GM23248 (cell line): ENCODE measurements at regions not wholly inside any gene's neighbourhood (a gene's known extent, or its start where the extent isn't known, plus 50 kb on each side); places are given as distances from the start of the nearest gene placed in this dataset.

ENCODE experiments used
- DNase-seq: peaks from one replicate; pipeline ENCODE4 v3.0.0-alpha.2; 2015
- H2AFZ ChIP-seq: fragments of 200-600 bp; sonication (generic); 2 replicates; pipeline ENCODE4 v1.6.1; 2016; ENCODE audit warnings: antibody characterized with exemption
- H3F3A ChIP-seq: fragments of 200-600 bp; sonication (generic); 2 replicates; pipeline ENCODE4 v1.6.1; 2016; ENCODE audit warnings: mild to moderate bottlenecking, antibody characterized with exemption, mixed run types; ENCODE audit not compliant: insufficient read depth
- H3K27ac ChIP-seq: fragments of 200-600 bp; sonication (generic); 2 replicates; pipeline ENCODE4 v1.5.1; 2016; ENCODE audit warnings: mild to moderate bottlenecking
- H3K27me3 ChIP-seq: fragments of 200-600 bp; sonication (generic); replicated peaks from 2 replicates; pipeline ENCODE4 v1.6.1; 2016; ENCODE audit warnings: mild to moderate bottlenecking; ENCODE audit not compliant: insufficient read depth
- H3K36me3 ChIP-seq: fragments of 200-600 bp; sonication (generic); 2 replicates; pipeline ENCODE4 v1.6.1; 2016; ENCODE audit warnings: low read depth, mild to moderate bottlenecking
- H3K4me1 ChIP-seq: fragments of 200-600 bp; sonication (generic); 2 replicates; pipeline ENCODE4 v1.6.1; 2016; ENCODE audit warnings: mild to moderate bottlenecking; ENCODE audit not compliant: insufficient read depth
- H3K4me2 ChIP-seq: fragments of 200-600 bp; sonication (generic); one replicate; pipeline ENCODE4 v1.6.1; 2016; ENCODE audit warnings: mild to moderate bottlenecking; ENCODE audit not compliant: unreplicated experiment
- H3K4me3 ChIP-seq: fragments of 200-600 bp; sonication (generic); 2 replicates; pipeline ENCODE4 v1.5.1; 2016; ENCODE audit warnings: mild to moderate bottlenecking
- H3K79me2 ChIP-seq: fragments of 200-600 bp; sonication (generic); 2 replicates; pipeline ENCODE4 v1.6.1; 2016; ENCODE audit warnings: mild to moderate bottlenecking; ENCODE audit not compliant: insufficient read depth
- H3K9ac ChIP-seq: fragments of 200-600 bp; sonication (generic); 2 replicates; pipeline ENCODE4 v1.6.1; 2016; ENCODE audit warnings: mild to moderate bottlenecking
- H3K9me2 ChIP-seq: fragments of 200-600 bp; sonication (generic); 2 replicates; pipeline ENCODE4 v1.6.1; 2016; ENCODE audit warnings: mixed run types, mild to moderate bottlenecking, moderate library complexity; ENCODE audit not compliant: insufficient read depth
- H3K9me3 ChIP-seq: fragments of 200-600 bp; sonication (generic); one replicate; pipeline ENCODE4 v1.6.1; 2017; ENCODE audit warnings: low read depth
- H4K20me1 ChIP-seq: fragments of 200-600 bp; sonication (generic); 2 replicates; pipeline ENCODE4 v1.6.0; 2016; ENCODE audit not compliant: insufficient read depth
- EZH2 ChIP-seq: fragments of 200-600 bp; sonication (generic); IDR thresholded peaks from 2 replicates; pipeline ENCODE4 v1.6.1; 2018; ENCODE audit warnings: antibody characterized with exemption, mild to moderate bottlenecking; ENCODE audit not compliant: insufficient read depth, poor library complexity, severe bottlenecking
- EZH2phosphoT487 ChIP-seq: fragments of 200-600 bp; sonication (generic); IDR thresholded peaks from 2 replicates; pipeline ENCODE4 v1.6.1; 2018; ENCODE audit warnings: antibody characterized with exemption, moderate library complexity, mild to moderate bottlenecking, low read depth; ENCODE audit not compliant: insufficient read depth
- WGBS, 2 experiments: methylation state at CpG; one replicate each; pipeline ENCODE4 v1.1.6; 2015 to 2017; ENCODE audit warnings: low lambda C conversion rate in 2 of 2, low coverage in 1 of 2; ENCODE audit errors: missing lambda C conversion rate in 2 of 2; 5-methylcytosine and 5-hydroxymethylcytosine counted together
- in situ Hi-C: fragments of 300-500 bp; cut with MboI; formaldehyde crosslinking; loops from 2 replicates; pipeline ENCODE4 v1.15.0; 2020

DNA sequence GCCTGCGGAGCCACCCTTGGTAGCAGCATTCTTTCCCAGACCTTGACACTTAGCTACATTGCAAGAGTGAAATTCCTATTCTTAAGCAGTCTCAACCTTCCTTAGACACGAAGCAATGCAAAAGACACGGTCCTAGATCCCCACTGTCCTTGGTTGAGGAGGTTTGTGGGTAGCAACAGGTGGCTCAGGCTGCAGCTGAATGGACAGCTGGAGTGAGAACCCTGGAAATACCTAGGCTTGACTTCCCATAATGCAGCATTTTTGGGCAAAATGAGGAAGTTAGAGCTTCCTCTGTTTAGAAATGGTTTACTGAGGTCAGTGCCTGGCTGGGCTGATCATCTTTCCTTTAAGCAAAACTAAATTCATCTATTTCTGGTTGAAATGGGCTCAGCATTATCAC is 296.6 kb downstream of the RFC3 start:
- H3K27me3 ChIP-seq: no peaks in the 10 kb centered on the region
- no peaks in the 10 kb centered on the region for H3K4me1 ChIP-seq
- no peaks in the 10 kb centered on the region for H3K9me2 ChIP-seq
- H3K9ac ChIP-seq: no peak overlapping the region
- 50 to 51% methylated on average over 3 of the region's 3 CpGs for WGBS, 2 experiments
- no peak overlapping the region for H3K27ac ChIP-seq
- H4K20me1 ChIP-seq: no peaks in the 10 kb centered on the region
- no peak for TF ChIP-seq EZH2
- no peak for TF ChIP-seq EZH2phosphoT487
- no peak for DNase-seq
- in situ Hi-C loops: no loop called here
- H3K79me2 ChIP-seq: no peaks in the 10 kb centered on the region
- no peak overlapping the region for H3K4me3 ChIP-seq
- no peaks in the 10 kb centered on the region for H3K36me3 ChIP-seq
- no peak overlapping the region for H2AFZ ChIP-seq
- no peaks in the 10 kb centered on the region for H3F3A ChIP-seq
- H3K4me2 ChIP-seq: no peak overlapping the region
- H3K9me3 ChIP-seq: no peaks in the 10 kb centered on the region

DNA sequence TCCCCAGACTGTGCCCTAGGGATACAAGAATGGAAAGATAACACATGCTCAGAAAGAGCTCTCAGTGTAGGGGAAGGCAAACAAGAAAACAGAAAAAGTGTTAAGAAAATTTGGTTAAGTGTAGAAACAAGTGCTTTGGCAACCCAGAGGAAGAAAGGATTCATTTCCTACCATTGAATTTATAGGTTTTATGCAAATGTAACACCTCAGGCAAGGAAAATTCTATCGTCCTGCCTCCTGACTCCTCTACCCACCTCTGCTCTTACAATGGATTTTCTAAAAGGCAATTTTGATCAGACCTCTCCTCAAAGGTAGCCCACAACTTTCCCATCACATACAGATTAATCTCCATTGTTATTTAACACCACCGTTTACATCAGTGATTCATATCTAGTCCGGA is 298.7 kb downstream of the RFC3 start:
- no peak for TF ChIP-seq EZH2
- H3F3A ChIP-seq: no peaks in the 10 kb centered on the region
- no peaks in the 10 kb centered on the region for H3K27me3 ChIP-seq
- in situ Hi-C loops: no loop called here
- no peaks in the 10 kb centered on the region for H3K79me2 ChIP-seq
- no peak for DNase-seq
- no peaks in the 10 kb centered on the region for H3K9me3 ChIP-seq
- no peak overlapping the region for H3K27ac ChIP-seq
- 72 to 77% methylated on average over 3 of the region's 3 CpGs for WGBS, 2 experiments
- no peaks in the 10 kb centered on the region for H3K4me1 ChIP-seq
- H2AFZ ChIP-seq: no peak overlapping the region
- H3K4me3 ChIP-seq: no peak overlapping the region
- H3K9ac ChIP-seq: no peak overlapping the region
- no peaks in the 10 kb centered on the region for H3K9me2 ChIP-seq
- no peaks in the 10 kb centered on the region for H3K36me3 ChIP-seq
- H3K4me2 ChIP-seq: no peak overlapping the region
- no peaks in the 10 kb centered on the region for H4K20me1 ChIP-seq

DNA sequence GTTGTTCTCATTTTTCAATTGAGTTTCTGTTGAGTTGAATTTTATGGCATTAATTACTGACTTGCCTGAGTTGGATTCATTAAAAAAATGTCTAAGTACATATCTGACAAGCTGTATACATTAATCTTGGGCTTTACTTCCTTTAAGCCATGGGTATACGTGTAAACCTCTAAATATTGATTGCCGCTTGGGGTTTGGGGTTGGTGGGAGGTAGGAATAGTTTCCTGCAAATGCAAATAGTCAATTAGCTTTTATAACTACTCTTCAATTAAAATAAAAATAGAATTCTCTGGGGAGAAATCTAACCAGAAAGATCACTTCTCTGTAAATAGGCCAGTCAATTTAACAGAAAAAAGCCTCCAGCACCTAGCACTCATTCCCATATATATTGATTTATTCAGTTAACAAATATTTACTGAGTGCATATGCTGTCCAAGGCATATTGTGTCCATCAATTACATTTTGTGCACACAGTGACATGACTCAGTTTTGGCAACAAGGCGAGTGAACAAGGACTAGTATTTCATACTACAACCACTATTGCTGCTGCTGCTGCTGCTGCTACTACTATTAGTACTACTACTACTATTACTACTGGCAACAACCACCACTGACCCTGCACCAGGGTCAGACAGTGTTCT is 306.8 kb downstream of the RFC3 start:
- Histone ChIP-seq H3K79me2 (no peaks in the 10 kb centered on the region), H3K27me3 (no peaks in the 10 kb centered on the region), H4K20me1 (no peaks in the 10 kb centered on the region), H3F3A (no peaks in the 10 kb centered on the region), H3K4me2 (no peak overlapping the region), H3K4me1 (no peaks in the 10 kb centered on the region), H3K9me2 (no peaks in the 10 kb centered on the region), H2AFZ (no peak overlapping the region), H3K27ac (no peak overlapping the region), H3K36me3 (no peaks in the 10 kb centered on the region), H3K4me3 (no peak overlapping the region), H3K9ac (no peak overlapping the region), H3K9me3 (no peaks in the 10 kb centered on the region)
- in situ Hi-C loops: no loop called here
- DNase-seq: no peak
- TF ChIP-seq EZH2 (no peak), EZH2phosphoT487 (no peak)
- 69 to 77% methylated on average over 3 of the region's 3 CpGs for WGBS, 2 experiments

DNA sequence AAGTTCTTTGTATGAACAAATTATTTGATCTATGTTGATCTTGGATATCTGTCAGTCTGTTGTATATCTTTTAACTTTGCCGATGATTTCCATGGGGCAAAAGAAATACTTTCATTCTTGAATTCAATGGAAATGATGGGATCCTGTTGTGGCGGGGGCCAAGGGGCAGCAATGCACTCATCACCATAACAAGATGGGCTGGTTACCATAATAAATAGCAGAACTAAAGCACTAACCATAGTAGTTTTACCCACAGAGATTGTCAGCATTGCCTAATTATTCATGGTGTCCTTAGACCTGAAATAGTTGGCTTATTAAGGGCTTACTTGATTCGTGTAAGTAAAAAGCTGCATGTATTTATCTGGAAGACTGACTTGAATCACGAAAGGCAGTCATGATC is 309.6 kb downstream of the RFC3 start:
- Histone ChIP-seq H3K36me3 (no peaks in the 10 kb centered on the region), H3K27me3 (no peaks in the 10 kb centered on the region), H3K9ac (no peak overlapping the region), H4K20me1 (no peaks in the 10 kb centered on the region), H2AFZ (no peak overlapping the region), H3K9me3 (no peaks in the 10 kb centered on the region), H3K4me2 (no peak overlapping the region), H3K79me2 (no peaks in the 10 kb centered on the region), H3K4me1 (no peaks in the 10 kb centered on the region), H3K4me3 (no peak overlapping the region), H3K27ac (no peak overlapping the region), H3F3A (no peaks in the 10 kb centered on the region), H3K9me2 (no peaks in the 10 kb centered on the region)
- in situ Hi-C loops: no loop called here
- 67 to 79% methylated on average over 4 of the region's 4 CpGs for WGBS, 2 experiments
- no peak for DNase-seq
- TF ChIP-seq EZH2phosphoT487 (no peak), EZH2 (no peak)

DNA sequence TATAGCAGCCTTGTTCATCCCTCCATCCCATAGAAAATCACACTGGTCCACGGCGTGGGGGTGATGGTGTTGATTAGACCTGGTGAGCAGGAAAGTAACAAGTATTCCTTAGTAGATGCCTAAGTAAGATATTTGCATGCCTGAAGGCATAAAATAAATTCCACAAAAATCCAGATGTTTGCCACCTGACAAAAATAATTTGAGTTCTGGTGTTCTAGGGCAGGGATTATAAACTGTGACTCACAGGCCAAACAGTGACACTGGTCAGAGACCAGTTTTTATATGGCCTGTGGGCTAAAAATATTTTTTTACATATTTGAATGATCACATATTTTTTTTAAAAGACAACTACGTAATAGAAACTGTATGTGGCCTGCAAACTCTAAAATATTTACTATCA is 310.7 kb downstream of the RFC3 start:
- Histone ChIP-seq H3K9me2 (no peaks in the 10 kb centered on the region), H4K20me1 (no peaks in the 10 kb centered on the region), H3K79me2 (no peaks in the 10 kb centered on the region), H2AFZ (no peak overlapping the region), H3K4me2 (no peak overlapping the region), H3K9me3 (no peaks in the 10 kb centered on the region), H3K4me3 (no peak overlapping the region), H3K27ac (no peak overlapping the region), H3K9ac (no peak overlapping the region), H3K27me3 (no peaks in the 10 kb centered on the region), H3F3A (no peaks in the 10 kb centered on the region), H3K36me3 (no peaks in the 10 kb centered on the region), H3K4me1 (no peaks in the 10 kb centered on the region)
- 34 to 38% methylated on average over 3 of the region's 3 CpGs for WGBS, 2 experiments
- TF ChIP-seq EZH2phosphoT487: no peak
- no peak for TF ChIP-seq EZH2
- in situ Hi-C loops: no loop called here
- no peak for DNase-seq
